ENCODE measurements at regions not wholly inside any gene's neighbourhood (a gene's known extent, or its start where the extent isn't known, plus 50 kb on each side); places are given as distances from the start of the nearest gene placed in this dataset.

DNA sequence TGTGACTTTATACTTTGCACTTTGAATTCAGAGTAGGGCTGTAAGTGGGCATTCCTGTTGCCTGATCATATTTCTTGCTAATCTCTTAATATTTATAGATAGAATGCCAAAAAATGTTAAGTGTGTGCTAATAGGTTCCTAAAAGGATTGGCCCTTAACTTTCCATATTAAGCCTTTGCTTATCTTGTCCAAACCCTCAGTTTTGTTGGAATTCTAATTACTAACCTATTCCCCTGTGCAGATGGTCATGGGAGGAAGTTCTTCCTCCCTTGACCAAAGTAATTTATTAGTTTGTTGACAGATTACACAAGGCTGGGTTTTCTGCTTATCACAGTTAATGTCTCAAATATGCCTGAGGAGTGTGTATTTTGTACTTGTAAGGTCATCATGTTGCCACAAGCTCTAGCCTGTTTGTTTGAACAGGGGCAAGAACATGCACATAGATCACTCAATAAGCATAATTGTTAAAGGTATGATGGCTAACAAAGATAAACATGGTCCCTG is 541.1 kb upstream of the SPRY2 start:
- peak; percentile 36 for ATAC-seq
- Histone ChIP-seq H3K27ac (no peak overlapping the region), H3K4me1 (no peaks in the 10 kb centered on the region), H3K27me3 (no peaks in the 10 kb centered on the region), H3K4me3 (no peak overlapping the region), H3K9me3 (no peaks in the 10 kb centered on the region), H3K36me3 (no peaks in the 10 kb centered on the region)
- TF ChIP-seq, protein P1, sequence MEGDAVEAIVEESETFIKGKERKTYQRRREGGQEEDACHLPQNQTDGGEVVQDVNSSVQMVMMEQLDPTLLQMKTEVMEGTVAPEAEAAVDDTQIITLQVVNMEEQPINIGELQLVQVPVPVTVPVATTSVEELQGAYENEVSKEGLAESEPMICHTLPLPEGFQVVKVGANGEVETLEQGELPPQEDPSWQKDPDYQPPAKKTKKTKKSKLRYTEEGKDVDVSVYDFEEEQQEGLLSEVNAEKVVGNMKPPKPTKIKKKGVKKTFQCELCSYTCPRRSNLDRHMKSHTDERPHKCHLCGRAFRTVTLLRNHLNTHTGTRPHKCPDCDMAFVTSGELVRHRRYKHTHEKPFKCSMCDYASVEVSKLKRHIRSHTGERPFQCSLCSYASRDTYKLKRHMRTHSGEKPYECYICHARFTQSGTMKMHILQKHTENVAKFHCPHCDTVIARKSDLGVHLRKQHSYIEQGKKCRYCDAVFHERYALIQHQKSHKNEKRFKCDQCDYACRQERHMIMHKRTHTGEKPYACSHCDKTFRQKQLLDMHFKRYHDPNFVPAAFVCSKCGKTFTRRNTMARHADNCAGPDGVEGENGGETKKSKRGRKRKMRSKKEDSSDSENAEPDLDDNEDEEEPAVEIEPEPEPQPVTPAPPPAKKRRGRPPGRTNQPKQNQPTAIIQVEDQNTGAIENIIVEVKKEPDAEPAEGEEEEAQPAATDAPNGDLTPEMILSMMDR (IDR thresholded peaks at IDR 0.05) = no peak
- TF ChIP-seq EP300 (IDR thresholded peaks at IDR 0.05) = no peak
- no peak for TF ChIP-seq POLR2A (IDR thresholded peaks at IDR 0.05)
- TF ChIP-seq POLR2AphosphoS5 (IDR thresholded peaks at IDR 0.05) = no peak

DNA sequence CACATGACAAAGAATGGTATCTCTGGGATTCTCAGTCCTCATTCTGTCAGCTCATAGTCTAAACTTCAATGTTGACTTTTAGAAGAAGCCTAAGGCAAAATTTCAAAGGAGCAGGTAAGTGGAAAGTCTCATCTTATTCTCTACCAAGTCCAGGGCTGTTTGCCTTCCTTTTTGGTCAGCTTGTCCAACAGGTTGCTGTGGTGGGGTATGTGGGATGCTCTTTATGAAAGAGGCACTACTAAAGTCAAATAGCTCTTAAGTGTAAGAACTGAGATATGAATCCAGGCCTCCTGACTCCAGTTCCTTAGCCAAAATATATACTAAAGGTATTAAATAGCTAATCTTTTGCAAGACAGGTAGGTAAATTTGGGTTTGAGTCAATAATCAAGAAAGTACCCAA is 540.6 kb upstream of the SPRY2 start:
- TF ChIP-seq EP300 (IDR thresholded peaks at IDR 0.05) (no peak), POLR2AphosphoS5 (IDR thresholded peaks at IDR 0.05) (no peak), POLR2A (IDR thresholded peaks at IDR 0.05) (no peak)
- TF ChIP-seq, protein P1 (IDR thresholded peaks at IDR 0.05) = no peak
- H3K27me3 ChIP-seq = no peaks in the 10 kb centered on the region

DNA sequence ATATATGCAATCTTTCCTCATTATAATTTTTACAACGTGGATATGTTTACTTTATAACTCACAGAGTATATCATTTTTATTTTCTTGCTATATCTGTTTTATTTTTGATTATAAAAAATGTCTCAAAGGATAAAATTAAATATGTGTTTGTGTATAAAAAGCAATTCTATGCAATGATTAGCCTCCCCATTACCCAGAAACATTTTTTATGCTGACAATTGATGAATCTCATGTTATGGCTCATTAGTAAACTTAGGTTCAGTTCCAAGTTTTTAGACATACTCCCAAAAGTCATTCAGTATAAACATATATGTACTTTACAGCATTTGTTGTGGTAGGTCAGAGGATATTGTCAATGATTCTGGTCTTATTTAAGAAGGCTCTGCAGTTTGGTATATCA is 540.1 kb upstream of the SPRY2 start:
- ATAC-seq = no peak
- no peaks in the 10 kb centered on the region for H3K4me1 ChIP-seq
- no peak overlapping the region for H3K27ac ChIP-seq
- TF ChIP-seq POLR2AphosphoS5 (IDR thresholded peaks at IDR 0.05) (no peak), EP300 (IDR thresholded peaks at IDR 0.05) (no peak), POLR2A (IDR thresholded peaks at IDR 0.05) (no peak)
- TF ChIP-seq, protein P1 (IDR thresholded peaks at IDR 0.05) = no peak
- H3K9me3 ChIP-seq = no peaks in the 10 kb centered on the region
- no peak overlapping the region for H3K4me3 ChIP-seq
- H3K36me3 ChIP-seq = no peaks in the 10 kb centered on the region
- 22 to 41% methylated on average over 1 of the region's 1 CpG for WGBS, 2 donors (ENCODE audit: low coverage in 1 of 2)
- H3K27me3 ChIP-seq = no peaks in the 10 kb centered on the region

More for the DNA sequence above, 540.6 kb upstream of the SPRY2 start:
- ATAC-seq = no peak
- Histone ChIP-seq H3K9me3 (no peaks in the 10 kb centered on the region), H3K36me3 (no peaks in the 10 kb centered on the region), H3K4me3 (no peak overlapping the region), H3K4me1 (no peaks in the 10 kb centered on the region), H3K27ac (no peak overlapping the region)

DNA sequence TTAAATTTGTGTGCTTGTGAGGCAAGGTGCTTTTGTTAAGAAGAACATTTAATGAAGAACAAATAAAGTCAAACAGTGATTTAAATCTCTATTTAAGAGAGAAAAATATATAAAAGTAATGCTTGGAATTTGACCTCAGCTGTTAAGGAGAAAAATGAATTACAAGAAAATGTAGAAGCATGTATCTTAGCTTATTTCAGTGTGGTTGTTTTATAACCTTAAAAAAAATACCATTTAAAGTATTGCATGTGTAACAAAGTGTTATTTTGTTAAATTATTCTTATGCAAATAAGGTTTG is 537.0 kb upstream of the SPRY2 start:
- Histone ChIP-seq H3K4me3 (no peak overlapping the region), H3K27me3 (no peaks in the 10 kb centered on the region), H3K4me1 (no peaks in the 10 kb centered on the region), H3K27ac (no peak overlapping the region), H3K36me3 (no peaks in the 10 kb centered on the region), H3K9me3 (no peaks in the 10 kb centered on the region)
- ATAC-seq = no peak
- no peak for TF ChIP-seq POLR2AphosphoS5 (IDR thresholded peaks at IDR 0.05)
- no peak for TF ChIP-seq EP300 (IDR thresholded peaks at IDR 0.05)
- TF ChIP-seq POLR2A (IDR thresholded peaks at IDR 0.05) = no peak
- TF ChIP-seq, protein P1 (IDR thresholded peaks at IDR 0.05) = no peak

DNA sequence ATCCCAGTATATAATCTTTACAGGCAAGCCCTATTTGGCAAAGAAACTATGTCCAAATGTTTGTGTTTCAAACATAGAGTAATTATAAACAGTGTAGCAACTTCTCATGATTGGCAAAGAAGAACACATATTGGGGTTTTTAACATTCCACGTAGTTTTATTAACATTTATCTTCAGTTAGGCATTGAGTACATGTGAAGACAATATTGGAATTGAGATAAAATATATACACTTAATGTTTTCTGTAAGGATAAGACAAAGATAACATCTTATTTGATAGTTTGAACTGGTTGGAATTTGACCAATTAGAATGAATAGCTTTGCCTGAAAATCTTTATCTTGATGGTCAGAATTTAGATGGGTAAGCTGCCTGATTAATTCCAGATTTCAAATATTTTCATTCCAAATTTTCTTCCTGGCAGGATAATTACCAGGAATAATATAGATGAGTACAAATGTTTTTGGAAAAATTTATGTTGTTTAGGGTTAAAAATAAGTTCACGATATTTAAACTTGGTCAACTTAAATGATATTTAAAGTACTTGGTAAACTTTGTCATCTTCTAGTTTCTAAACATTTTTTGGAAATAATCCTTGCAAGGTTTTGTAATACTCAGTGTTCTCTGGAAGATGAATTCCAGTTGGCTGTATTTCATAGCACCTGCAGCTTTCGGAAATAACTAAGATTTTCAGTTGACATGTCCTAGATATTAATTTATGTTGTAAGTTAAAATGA is 536.5 kb upstream of the SPRY2 start:
- TF ChIP-seq POLR2AphosphoS5 (IDR thresholded peaks at IDR 0.05) = no peak
- no peak for TF ChIP-seq POLR2A (IDR thresholded peaks at IDR 0.05)
- TF ChIP-seq EP300 (IDR thresholded peaks at IDR 0.05) = no peak
- TF ChIP-seq, protein P1 (IDR thresholded peaks at IDR 0.05) = no peak
- no peak for ATAC-seq
- H3K4me1 ChIP-seq = no peaks in the 10 kb centered on the region
- WGBS, 2 donors (ENCODE audit: low coverage in 1 of 2) = 48 to 53% methylated on average over 3 of the region's 3 CpGs
- no peaks in the 10 kb centered on the region for H3K27me3 ChIP-seq
- H3K4me3 ChIP-seq = no peak overlapping the region
- no peaks in the 10 kb centered on the region for H3K9me3 ChIP-seq
- no peaks in the 10 kb centered on the region for H3K36me3 ChIP-seq
- H3K27ac ChIP-seq = no peak overlapping the region

All from gastroesophageal sphincter (tissue), 4 donors.